SK-N-SH (cell line): ENCODE measurements at regions not wholly inside any gene's neighbourhood (a gene's known extent, or its start where the extent isn't known, plus 50 kb on each side); places are given as distances from the start of the nearest gene placed in this dataset.

ENCODE experiments used
- CTCF ChIA-PET: fragments of 300-600, 350-600 bp; formaldehyde crosslinking; extraction: SDS; loops from one replicate; lab custom pipeline; 2021; lab: Yijun Ruan, JAX
- POLR2A ChIA-PET: fragments of 350-600 bp; sonication (Branson Sonifier 250); formaldehyde crosslinking; extraction: SDS; loops from one replicate; lab custom pipeline; 2020; ENCODE audit warnings: antibody characterized with exemption, inconsistent platforms; lab: Yijun Ruan, JAX
- DNase-seq: peaks from one replicate; pipeline ENCODE4 v3.0.0; 2012
- H2AFZ ChIP-seq: fragments of 200-600 bp; sonication (generic); 2 replicates; pipeline ENCODE4 v1.8.1; 2016; ENCODE audit warnings: antibody characterized with exemption, mild to moderate bottlenecking, low read depth
- H3F3A ChIP-seq: fragments of 200-600 bp; sonication (generic); replicated peaks from 2 replicates; pipeline ENCODE3; 2016; ENCODE audit warnings: antibody characterized with exemption, mild to moderate bottlenecking; ENCODE audit not compliant: insufficient read depth
- H3K27ac ChIP-seq, 2 experiments: fragments of 200-500 bp in 1 of 2; fragments of 200-600 bp in 1 of 2; sonication (Bioruptor generic) in 1 of 2; sonication (generic), shearing (Covaris generic) in 1 of 2; 2 replicates each; pipeline versions ENCODE4 v1.5.1 to v1.6.1; 2014 to 2016; ENCODE audit warnings: low read depth in 2 of 2, inconsistent platforms in 1 of 2, low read length in 1 of 2, mild to moderate bottlenecking in 1 of 2, mixed read lengths in 1 of 2
- H3K27me3 ChIP-seq: fragments of 200-600 bp; sonication (generic), shearing (Covaris generic); 2 replicates; pipeline ENCODE4 v1.6.1; 2016; ENCODE audit warnings: mixed run types; ENCODE audit not compliant: insufficient read depth
- H3K36me3 ChIP-seq, 2 experiments: fragments of 200-500 bp in 1 of 2; fragments of 200-600 bp in 1 of 2; sonication (Bioruptor generic) in 1 of 2; sonication (generic) in 1 of 2; replicated peaks in 1 of 2; 2 replicates each; pipeline versions ENCODE3 to v1.5.1; 2014 to 2016; ENCODE audit warnings: low read length in 1 of 2, mild to moderate bottlenecking in 1 of 2; ENCODE audit not compliant: insufficient read depth in 2 of 2, control insufficient read depth in 1 of 2
- H3K4me1 ChIP-seq, 2 experiments: fragments of 200-500 bp in 1 of 2; fragments of 200-600 bp in 1 of 2; sonication (Bioruptor generic) in 1 of 2; sonication (generic), shearing (Covaris generic) in 1 of 2; 2 replicates each; pipeline versions ENCODE4 v1.5.1 to v1.6.1; 2014 to 2016; ENCODE audit warnings: low read depth in 1 of 2, low read length in 1 of 2, mixed run types in 1 of 2; ENCODE audit not compliant: insufficient read depth in 2 of 2, control insufficient read depth in 1 of 2
- H3K4me2 ChIP-seq: fragments of 200-600 bp; sonication (generic), shearing (Covaris generic); 2 replicates; pipeline ENCODE4 v1.6.1; 2017; ENCODE audit warnings: mixed run types
- H3K4me3 ChIP-seq, 2 experiments: fragments of 200-500 bp in 1 of 2; fragments of 200-600 bp in 1 of 2; sonication (Bioruptor generic) in 1 of 2; sonication (generic), shearing (Covaris generic) in 1 of 2; 2 replicates each; pipeline versions ENCODE4 v1.5.1 to v1.8.1; 2014 to 2016; ENCODE audit warnings: low read depth in 2 of 2, inconsistent platforms in 1 of 2, low read length in 1 of 2, mild to moderate bottlenecking in 1 of 2, mixed read lengths in 1 of 2, moderate library complexity in 1 of 2
- H3K79me2 ChIP-seq: fragments of 200-600 bp; sonication (generic); 2 replicates; pipeline ENCODE4 v1.8.1; 2017; ENCODE audit warnings: mild to moderate bottlenecking; ENCODE audit not compliant: insufficient read depth
- H3K9ac ChIP-seq: fragments of 200-600 bp; sonication (generic); 2 replicates; pipeline ENCODE4 v1.6.1; 2017; ENCODE audit warnings: mixed run types
- H3K9me2 ChIP-seq: fragments of 200-600 bp; sonication (generic); 2 replicates; pipeline ENCODE4 v1.6.1; 2017; ENCODE audit warnings: mixed run types
- H3K9me3 ChIP-seq: fragments of 200-600 bp; sonication (generic); 2 replicates; pipeline ENCODE4 v1.6.1; 2017; ENCODE audit warnings: mixed run types, mild to moderate bottlenecking, moderate library complexity
- H4K20me1 ChIP-seq: fragments of 200-600 bp; sonication (generic); 2 replicates; pipeline ENCODE4 v1.6.1; 2017; ENCODE audit warnings: mild to moderate bottlenecking, mixed run types; ENCODE audit not compliant: insufficient read depth
- GABPA ChIP-seq: IDR thresholded peaks from 2 replicates; pipeline ENCODE4 v1.4.0; 2012; ENCODE audit warnings: low read depth, mild to moderate bottlenecking
- GATA2 ChIP-seq: sonication (generic); formaldehyde crosslinking; IDR thresholded peaks from 2 replicates; pipeline ENCODE4 v1.5.0; 2020; ENCODE audit warnings: mild to moderate bottlenecking, missing genetic modification reagents
- NFIC ChIP-seq: IDR thresholded peaks from 2 replicates; pipeline ENCODE4 v1.4.0; 2012; ENCODE audit warnings: borderline replicate concordance
- POLR2AphosphoS5 ChIP-seq: IDR thresholded peaks from 2 replicates; pipeline ENCODE4 v1.6.1; 2012; ENCODE audit warnings: low read depth, low read length
- RFX5 ChIP-seq: IDR thresholded peaks from 2 replicates; pipeline ENCODE4 v1.6.1; 2012; ENCODE audit warnings: mild to moderate bottlenecking, improper control_type of control experiment, low read length
- TAF1 ChIP-seq: IDR thresholded peaks from 2 replicates; pipeline ENCODE4 v1.6.1; 2012; ENCODE audit warnings: low read depth, mild to moderate bottlenecking, low read length, moderate library complexity, borderline replicate concordance
- USF1 ChIP-seq: IDR thresholded peaks from 2 replicates; pipeline ENCODE4 v1.4.0; 2012; ENCODE audit warnings: low read depth, borderline replicate concordance
- YY1 ChIP-seq: IDR thresholded peaks from 2 replicates; pipeline ENCODE4 v1.4.0; 2012; ENCODE audit warnings: low read depth, mild to moderate bottlenecking
- WGBS: methylation state at CpG from one replicate; pipeline ENCODE4 v1.1.6; 2017; ENCODE audit warnings: low lambda C conversion rate; 5-methylcytosine and 5-hydroxymethylcytosine counted together
- TF ChIP-seq, protein P1 (sequence below): fragments of 150-350 bp; IDR thresholded peaks from 2 replicates; pipeline ENCODE4 v1.6.1; 2017; ENCODE audit warnings: antibody characterized with exemption, low read length, low read depth, borderline replicate concordance

DNA sequence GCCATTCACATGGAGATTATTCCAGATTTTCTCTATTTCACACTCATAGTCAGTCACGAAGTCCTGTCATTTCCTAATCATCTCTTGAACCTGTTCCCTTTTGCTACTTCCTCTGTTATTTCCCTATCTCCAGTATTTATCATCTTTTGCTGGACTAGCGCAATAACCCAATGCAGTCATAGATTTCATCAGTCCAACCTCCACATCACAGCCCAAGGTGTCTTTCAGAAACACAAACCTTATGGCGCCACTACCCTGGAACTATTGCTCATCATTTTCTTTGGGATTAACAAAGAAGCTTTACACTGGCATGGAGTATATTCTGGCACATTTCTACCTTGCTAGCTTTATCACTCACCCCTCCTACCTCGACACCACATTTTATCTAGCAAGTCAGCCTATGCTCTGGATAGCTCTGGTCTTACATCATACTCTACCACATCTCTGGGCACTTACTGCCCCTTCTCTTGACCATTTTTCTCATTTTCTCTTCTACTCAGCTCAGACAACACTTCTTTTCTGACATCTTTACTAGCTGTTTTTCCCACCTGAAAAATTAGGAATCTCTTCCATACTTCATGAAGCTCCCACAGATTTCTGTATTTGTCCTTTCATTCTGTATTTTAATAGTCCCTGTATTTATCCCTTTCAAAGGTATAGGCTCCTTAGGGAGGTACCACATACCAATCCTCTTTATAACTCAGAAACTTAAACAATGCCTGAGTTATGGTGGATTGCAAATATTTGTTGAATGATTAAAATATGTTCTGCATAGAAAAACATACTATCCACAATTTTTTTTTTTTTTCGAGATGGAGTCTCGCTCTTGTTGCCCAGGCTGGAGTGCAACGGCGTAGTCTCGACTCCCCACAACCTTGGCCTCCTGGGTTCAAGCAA lies 534.7 kb downstream of the KLF12 start:
- Histone ChIP-seq H3K9me3 (no peaks in the 10 kb centered on the region), H3K4me1 (no peaks in the 10 kb centered on the region), H3K79me2 (no peaks in the 10 kb centered on the region), H3K27ac (no peak overlapping the region), H3K9me2 (no peaks in the 10 kb centered on the region), H3K4me3 (no peak overlapping the region), H3F3A (peaks cover 7% of the 10 kb centered on the region), H3K9ac (no peak overlapping the region), H4K20me1 (no peaks in the 10 kb centered on the region), H3K27me3 (no peaks in the 10 kb centered on the region; the same call in 1 of the 2 replicates), H3K4me2 (no peak overlapping the region), H3K36me3 (no peaks in the 10 kb centered on the region), H2AFZ (no peak overlapping the region)
- TF ChIP-seq POLR2AphosphoS5: no peak
- TF ChIP-seq GATA2: no peak
- WGBS: 61% methylated on average over 9 of the region's 9 CpGs
- ChIA-PET CTCF (no interaction called here), POLR2A (no interaction called here)
- DNase-seq: no peak

DNA sequence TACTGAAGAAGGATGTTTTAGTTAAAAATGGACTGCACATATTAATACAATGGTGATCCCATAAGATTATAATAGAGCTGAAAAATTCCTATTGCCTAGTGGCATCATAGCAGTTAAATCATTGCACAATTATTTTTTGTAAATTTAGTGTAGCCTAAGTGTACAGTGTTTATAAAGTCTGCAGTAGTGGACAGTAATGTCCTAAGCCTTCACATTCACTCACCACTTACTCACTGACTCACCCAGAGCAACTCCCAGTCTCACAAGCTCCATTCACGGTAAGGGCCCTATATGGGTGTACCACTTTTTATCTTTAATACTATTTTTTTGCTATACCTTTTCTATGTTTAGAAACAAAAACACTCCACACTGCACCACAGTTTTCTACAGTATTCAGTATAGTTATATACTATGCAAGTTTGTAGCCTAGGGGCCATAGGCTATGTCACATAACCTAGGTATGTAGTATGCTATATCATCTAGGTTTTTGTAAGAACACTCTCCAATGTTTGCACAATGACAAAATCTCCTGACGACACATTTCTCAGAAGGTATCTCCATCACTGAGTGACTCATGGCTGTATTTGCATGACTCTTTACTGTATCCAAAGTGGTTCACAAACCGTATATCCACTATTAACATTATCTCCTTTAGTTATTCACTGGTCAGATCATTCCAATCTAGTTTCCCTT lies 536.0 kb downstream of the KLF12 start:
- no peaks in the 10 kb centered on the region; the same call in 1 of the 2 replicates for H3K27me3 ChIP-seq
- no peak overlapping the region for H3K27ac ChIP-seq
- ChIA-PET POLR2A (no interaction called here), CTCF (no interaction called here)
- H2AFZ ChIP-seq: 0 out of 2 replicates have a peak overlapping the region, but pooled peaks have one; percentile 22
- no peak overlapping the region for H3K9ac ChIP-seq
- no peaks in the 10 kb centered on the region for H4K20me1 ChIP-seq
- no peaks in the 10 kb centered on the region for H3K79me2 ChIP-seq
- 34% methylated on average over 3 of the region's 3 CpGs for WGBS
- H3K4me1 ChIP-seq: no peaks in the 10 kb centered on the region
- no peaks in the 10 kb centered on the region for H3K9me3 ChIP-seq
- no peak overlapping the region for H3K4me2 ChIP-seq
- TF ChIP-seq NFIC: no peak
- no peak for TF ChIP-seq YY1
- no peak for TF ChIP-seq USF1
- no peak for TF ChIP-seq TAF1
- TF ChIP-seq GATA2: no peak
- TF ChIP-seq, protein P1, sequence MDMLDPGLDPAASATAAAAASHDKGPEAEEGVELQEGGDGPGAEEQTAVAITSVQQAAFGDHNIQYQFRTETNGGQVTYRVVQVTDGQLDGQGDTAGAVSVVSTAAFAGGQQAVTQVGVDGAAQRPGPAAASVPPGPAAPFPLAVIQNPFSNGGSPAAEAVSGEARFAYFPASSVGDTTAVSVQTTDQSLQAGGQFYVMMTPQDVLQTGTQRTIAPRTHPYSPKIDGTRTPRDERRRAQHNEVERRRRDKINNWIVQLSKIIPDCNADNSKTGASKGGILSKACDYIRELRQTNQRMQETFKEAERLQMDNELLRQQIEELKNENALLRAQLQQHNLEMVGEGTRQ: no peak
- no peak for TF ChIP-seq GABPA
- no peak for TF ChIP-seq RFX5
- peaks cover 7% of the 10 kb centered on the region for H3F3A ChIP-seq
- no peak overlapping the region for H3K4me3 ChIP-seq
- DNase-seq: no peak
- no peaks in the 10 kb centered on the region for H3K9me2 ChIP-seq
- H3K36me3 ChIP-seq: no peaks in the 10 kb centered on the region
